ENCODE measurements at regions not wholly inside any gene's neighbourhood (a gene's known extent, or its start where the extent isn't known, plus 50 kb on each side); places are given as distances from the start of the nearest gene placed in this dataset.

DNA sequence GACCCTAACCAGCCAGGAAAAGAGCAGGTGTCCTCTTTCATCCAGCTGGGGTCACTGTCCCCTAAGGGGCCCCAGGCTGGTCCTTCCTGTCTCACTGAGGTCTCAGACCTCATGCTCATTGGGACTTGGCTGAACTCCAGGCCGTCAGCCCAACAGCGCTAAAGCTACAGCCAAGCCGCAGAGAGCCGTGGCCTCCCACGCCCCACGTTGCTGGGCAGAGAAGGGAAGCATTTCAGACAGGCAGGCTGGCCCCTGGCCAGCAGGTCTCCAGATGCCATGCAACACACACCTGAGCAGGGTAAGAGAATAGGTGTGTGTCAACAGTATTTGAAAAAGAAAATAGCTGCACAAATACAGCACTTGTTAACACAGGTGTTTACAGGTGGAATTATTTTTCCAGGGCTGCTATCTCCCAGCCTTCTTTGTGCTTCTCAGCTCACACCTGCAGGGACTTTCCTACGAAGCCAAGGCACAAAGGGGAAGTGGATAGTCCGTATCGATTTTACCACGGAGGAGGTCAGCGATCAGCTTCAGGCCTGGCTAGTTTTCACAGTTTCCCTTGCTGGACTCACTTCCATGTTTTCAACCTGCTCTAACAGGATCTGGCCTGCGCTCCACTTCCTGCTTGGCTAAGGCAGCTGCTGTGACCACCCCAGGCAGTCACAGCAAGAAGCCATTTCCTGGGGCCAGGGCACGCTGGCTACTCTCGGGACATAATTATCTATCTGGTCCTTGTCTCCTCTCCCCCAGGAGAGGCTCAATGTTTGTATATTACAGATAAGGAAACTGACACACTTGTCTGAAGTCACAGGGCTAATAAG is 156.1 kb upstream of the ID2 start:
- intact Hi-C loops (cut with DNase I; ENCODE audit: low total_unique reads): no loop called here

DNA sequence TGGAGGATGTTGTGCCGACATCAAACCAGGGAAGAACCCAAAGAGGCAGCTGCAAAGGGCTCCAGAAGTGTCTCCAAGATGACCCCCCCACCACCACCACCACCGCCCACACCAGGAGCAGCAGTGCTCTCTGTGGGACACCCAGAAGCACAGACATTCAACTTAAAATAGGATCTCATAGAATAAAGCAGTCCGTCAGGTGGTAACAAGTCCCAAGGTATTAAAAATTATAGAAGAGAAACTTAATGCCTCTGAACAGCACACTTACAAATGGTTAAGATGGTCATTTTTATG is 155.5 kb upstream of the ID2 start:
- Histone ChIP-seq H3K27me3 (no peaks in the 10 kb centered on the region), H3K4me3 (no peak overlapping the region), H3K36me3 (no peaks in the 10 kb centered on the region), H3K4me1 (peaks cover 2 to 22% (median 17%) of the 10 kb centered on the region in 4 donors), H3K27ac (peak overlapping the region; percentile 47 to 74 (median 67)), H3K9me3 (peaks cover 0 to 3% of the 10 kb centered on the region in 2 donors)
- WGBS, 2 donors (ENCODE audit: low coverage in 1 of 2): 82 to 92% methylated on average over 2 to 3 of the region's 3 CpGs
- in situ Hi-C loops (cut with MboI; ENCODE audit: low pct_ligation_motif_present in 1 of 4, low pct_unique_long_range_greater_than_20kb in 1 of 4, low sequenced_read_pairs in 3 of 4) (no loop called here), intact Hi-C loops (cut with DNase I; ENCODE audit: low total_unique reads) (no loop called here)
- TF ChIP-seq POLR2A (IDR thresholded peaks at IDR 0.05) (no peak), POLR2AphosphoS5 (IDR thresholded peaks at IDR 0.05) (no peak), EP300 (IDR thresholded peaks at IDR 0.05; ENCODE audit: low read depth) (no peak)
- TF ChIP-seq, protein P1, sequence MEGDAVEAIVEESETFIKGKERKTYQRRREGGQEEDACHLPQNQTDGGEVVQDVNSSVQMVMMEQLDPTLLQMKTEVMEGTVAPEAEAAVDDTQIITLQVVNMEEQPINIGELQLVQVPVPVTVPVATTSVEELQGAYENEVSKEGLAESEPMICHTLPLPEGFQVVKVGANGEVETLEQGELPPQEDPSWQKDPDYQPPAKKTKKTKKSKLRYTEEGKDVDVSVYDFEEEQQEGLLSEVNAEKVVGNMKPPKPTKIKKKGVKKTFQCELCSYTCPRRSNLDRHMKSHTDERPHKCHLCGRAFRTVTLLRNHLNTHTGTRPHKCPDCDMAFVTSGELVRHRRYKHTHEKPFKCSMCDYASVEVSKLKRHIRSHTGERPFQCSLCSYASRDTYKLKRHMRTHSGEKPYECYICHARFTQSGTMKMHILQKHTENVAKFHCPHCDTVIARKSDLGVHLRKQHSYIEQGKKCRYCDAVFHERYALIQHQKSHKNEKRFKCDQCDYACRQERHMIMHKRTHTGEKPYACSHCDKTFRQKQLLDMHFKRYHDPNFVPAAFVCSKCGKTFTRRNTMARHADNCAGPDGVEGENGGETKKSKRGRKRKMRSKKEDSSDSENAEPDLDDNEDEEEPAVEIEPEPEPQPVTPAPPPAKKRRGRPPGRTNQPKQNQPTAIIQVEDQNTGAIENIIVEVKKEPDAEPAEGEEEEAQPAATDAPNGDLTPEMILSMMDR (IDR thresholded peaks at IDR 0.05): no peak
- DNase-seq: no peak

More for the DNA sequence above, 156.1 kb upstream of the ID2 start:
- Histone ChIP-seq H3K4me3 (no peak overlapping the region), H3K36me3 (no peaks in the 10 kb centered on the region), H3K27ac (peak overlapping the region; percentile 47 to 74 (median 67)), H3K27me3 (no peaks in the 10 kb centered on the region), H3K4me1 (peaks cover 2 to 22% (median 17%) of the 10 kb centered on the region in 4 donors), H3K9me3 (no peaks in the 10 kb centered on the region)
- TF ChIP-seq EP300 (IDR thresholded peaks at IDR 0.05; ENCODE audit: low read depth) (no peak), POLR2A (IDR thresholded peaks at IDR 0.05) (peak; percentile 19), POLR2AphosphoS5 (IDR thresholded peaks at IDR 0.05) (peak in 1 of 3 donors; percentile 30)
- TF ChIP-seq, protein P1 (IDR thresholded peaks at IDR 0.05): peak in 3 of 5 experiments; percentile 5 to 16 (median 14)
- in situ Hi-C loops (cut with MboI; ENCODE audit: low pct_ligation_motif_present in 1 of 4, low pct_unique_long_range_greater_than_20kb in 1 of 4, low sequenced_read_pairs in 3 of 4): no loop called here
- WGBS, 2 donors (ENCODE audit: low coverage in 1 of 2): 17% methylated on average over 14 of the region's 14 CpGs; no CpG with 5 or more reads in 1 of the 2 donors
- peak; percentile 90 for DNase-seq

DNA sequence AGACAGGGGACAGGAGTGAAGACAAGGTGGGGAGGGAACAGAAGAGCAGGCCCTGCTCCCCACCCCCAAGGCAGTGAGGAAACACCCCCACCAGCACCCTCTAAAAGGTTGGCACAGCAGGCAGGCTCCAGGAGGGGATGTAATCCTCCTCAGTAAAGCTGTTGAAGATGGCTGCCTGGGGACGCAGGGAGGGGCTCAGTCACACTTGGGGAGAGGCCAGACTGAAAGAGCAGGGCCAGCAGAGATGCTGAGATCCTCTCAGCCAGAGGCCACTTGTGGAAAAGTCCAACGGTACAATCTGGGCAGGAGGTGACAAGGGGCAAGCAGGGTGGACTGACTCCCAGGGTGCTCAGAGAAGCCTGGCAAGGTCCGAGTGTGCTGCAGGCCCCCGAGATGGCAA is 154.8 kb upstream of the ID2 start:
- WGBS, 2 donors (ENCODE audit: low coverage in 1 of 2): 75% methylated on average over 4 of the region's 4 CpGs; no CpG with 5 or more reads in 1 of the 2 donors
- no peak for DNase-seq
- no peaks in the 10 kb centered on the region for H3K36me3 ChIP-seq
- peaks cover 0 to 8% of the 10 kb centered on the region in 2 donors for H3K9me3 ChIP-seq
- intact Hi-C loops (cut with DNase I; ENCODE audit: low total_unique reads): no loop called here
- TF ChIP-seq, protein P1 (IDR thresholded peaks at IDR 0.05): no peak
- no peak for TF ChIP-seq POLR2AphosphoS5 (IDR thresholded peaks at IDR 0.05)
- no peak for TF ChIP-seq EP300 (IDR thresholded peaks at IDR 0.05; ENCODE audit: low read depth)
- no peak for TF ChIP-seq POLR2A (IDR thresholded peaks at IDR 0.05)
- in situ Hi-C loops (cut with MboI; ENCODE audit: low pct_ligation_motif_present in 1 of 4, low pct_unique_long_range_greater_than_20kb in 1 of 4, low sequenced_read_pairs in 3 of 4): no loop called here
- H3K4me1 ChIP-seq: peaks cover 2 to 22% (median 17%) of the 10 kb centered on the region in 4 donors
- no peak overlapping the region for H3K4me3 ChIP-seq
- peak overlapping the region in 1 of 4 donors; percentile 74 for H3K27ac ChIP-seq
- no peaks in the 10 kb centered on the region for H3K27me3 ChIP-seq

DNA sequence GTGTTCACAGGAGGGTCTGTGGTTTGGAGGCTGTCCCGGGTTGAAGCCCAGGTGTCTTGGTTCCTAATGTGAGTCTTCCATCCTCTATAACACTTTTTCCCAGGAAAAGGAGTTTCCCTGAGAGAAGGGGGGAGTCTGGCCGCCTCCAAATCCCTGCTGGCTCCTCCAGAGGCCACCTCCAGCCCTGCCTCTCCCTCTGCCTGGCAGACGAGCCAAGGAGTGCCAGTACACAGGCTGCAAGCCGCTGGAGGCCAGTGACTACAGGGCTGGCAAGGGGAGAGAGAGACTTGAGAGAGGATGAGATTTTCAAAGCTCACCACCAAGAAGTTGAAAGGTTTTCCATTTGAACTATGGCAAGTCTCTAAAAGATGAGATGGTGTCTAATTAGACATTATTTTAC is 154.2 kb upstream of the ID2 start:
- TF ChIP-seq EP300 (IDR thresholded peaks at IDR 0.05; ENCODE audit: low read depth) (no peak), POLR2A (IDR thresholded peaks at IDR 0.05) (no peak)
- in situ Hi-C loops (cut with MboI; ENCODE audit: low pct_ligation_motif_present in 1 of 4, low pct_unique_long_range_greater_than_20kb in 1 of 4, low sequenced_read_pairs in 3 of 4): no loop called here
- no peak for DNase-seq
- Histone ChIP-seq H3K36me3 (no peaks in the 10 kb centered on the region), H3K4me3 (no peak overlapping the region), H3K4me1 (peaks cover 2 to 18% (median 15%) of the 10 kb centered on the region in 4 donors), H3K27ac (no peak overlapping the region), H3K9me3 (peaks cover 0 to 8% of the 10 kb centered on the region in 2 donors), H3K27me3 (no peaks in the 10 kb centered on the region)
- intact Hi-C loops (cut with DNase I; ENCODE audit: low total_unique reads): no loop called here
- 44 to 60% methylated on average over 1 to 4 of the region's 4 CpGs for WGBS, 2 donors (ENCODE audit: low coverage in 1 of 2)
